ENCODE measurements at regions not wholly inside any gene's neighbourhood (a gene's known extent, or its start where the extent isn't known, plus 50 kb on each side); places are given as distances from the start of the nearest gene placed in this dataset.

DNA sequence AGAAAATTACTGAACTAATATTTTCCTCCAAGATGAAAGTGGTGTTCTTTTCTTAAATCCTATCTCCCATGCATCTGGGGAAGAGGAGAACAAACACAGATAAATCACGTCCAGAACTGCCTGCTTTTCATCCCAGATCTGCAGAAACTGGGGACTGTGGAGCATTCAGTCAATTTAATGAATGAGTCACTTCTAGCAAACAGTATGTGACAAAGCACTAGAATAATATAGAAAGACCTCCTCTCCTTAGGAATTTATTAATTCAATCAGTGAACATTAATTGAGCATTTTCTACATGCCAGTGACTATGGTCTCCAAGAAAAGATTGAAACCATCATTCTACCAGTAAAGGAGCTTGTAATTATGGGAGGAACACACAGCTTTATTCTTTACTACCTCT is 693.4 kb upstream of the ID2 start:
- DNase-seq = no peak

DNA sequence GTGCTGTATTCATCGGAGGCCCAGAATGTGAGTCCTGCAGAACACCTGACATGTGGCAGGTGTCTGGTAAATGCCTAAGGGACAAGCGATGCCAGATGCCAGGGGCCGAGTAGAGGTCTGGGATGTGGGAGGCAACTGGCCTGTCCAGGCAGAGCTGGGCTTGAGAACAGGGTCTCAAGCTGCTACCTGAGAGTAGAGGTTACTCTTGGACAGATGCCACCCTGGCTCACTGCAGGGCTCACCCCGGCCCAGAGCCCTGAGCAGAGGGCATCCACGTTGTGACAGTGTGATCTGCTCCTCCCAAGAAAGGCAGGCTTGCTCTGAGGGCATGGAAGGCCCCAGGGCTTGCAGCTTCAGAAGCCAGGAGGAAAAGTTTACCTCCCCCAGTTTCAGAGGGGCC is 692.0 kb upstream of the ID2 start:
- no peak for DNase-seq

DNA sequence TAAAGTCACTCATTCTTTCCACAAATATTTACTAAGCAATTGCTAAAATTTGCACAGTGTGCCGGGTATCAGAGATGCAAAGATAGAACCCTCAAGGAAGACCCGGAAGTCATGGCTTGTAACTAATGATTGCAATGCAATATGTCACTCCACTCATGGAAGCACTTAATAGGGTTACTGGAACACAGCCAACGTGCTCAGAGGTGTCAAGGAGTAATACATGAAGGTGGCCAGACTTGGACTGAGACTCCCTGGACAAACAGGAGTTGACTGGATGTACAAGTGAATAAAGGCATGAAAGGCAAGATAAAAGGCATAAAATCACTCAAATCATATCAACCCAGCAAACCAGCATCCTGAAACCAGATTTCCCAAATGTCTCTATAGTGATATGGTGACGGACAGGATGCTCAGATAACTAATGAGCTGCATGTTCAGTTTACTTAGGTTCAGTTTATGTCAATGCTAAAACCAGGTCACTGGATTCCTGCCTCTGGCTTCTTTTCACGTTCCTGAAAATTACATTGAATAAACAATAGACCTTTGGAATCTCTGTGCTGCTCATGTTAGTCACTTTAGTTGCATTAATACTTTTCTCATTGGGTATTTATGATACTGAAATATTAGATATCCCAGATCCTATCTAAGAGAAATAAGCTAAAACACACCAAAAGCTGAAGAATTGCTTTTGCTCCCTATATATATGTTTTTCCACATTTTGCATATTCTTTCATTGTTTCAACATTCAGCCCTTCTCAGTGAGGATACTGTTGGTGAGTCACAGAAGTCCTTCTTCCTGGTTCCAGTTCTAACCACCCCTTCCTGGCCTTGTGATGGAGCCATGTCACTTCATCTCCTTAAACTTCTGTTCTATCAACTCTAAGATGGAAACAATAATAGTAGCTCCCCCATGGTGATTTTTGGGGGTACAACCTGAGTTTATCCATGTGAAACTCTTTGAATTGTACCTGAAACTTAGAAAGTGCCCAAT is 688.9 kb upstream of the ID2 start:
- peak; percentile 55 for DNase-seq

DNA sequence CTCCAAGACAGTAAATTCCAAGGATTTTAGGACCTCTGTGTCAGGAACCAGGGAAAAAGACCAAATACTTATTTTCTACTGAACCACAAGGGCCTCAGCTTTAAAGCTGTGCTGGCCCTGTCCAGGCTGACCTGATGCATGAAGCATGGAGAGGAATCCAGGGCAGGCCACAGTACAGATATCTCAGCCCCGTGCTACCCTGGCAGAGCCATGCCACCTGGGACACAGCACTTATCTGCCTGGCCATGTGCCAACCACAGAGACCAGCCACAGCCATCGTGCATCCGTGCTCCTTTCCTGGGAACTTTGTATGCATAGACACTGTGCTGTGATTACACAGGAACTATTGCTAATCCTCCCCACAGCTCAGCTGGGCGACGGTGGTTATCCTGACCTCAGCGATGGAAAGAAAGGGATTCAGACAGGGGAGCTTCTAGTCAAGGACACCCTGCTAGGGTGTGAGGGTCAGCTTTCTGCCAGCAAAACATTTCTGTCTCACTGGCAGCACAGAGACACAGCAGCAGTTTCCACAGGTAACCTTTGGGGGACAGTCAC is 687.4 kb upstream of the ID2 start:
- DNase-seq = no peak

DNA sequence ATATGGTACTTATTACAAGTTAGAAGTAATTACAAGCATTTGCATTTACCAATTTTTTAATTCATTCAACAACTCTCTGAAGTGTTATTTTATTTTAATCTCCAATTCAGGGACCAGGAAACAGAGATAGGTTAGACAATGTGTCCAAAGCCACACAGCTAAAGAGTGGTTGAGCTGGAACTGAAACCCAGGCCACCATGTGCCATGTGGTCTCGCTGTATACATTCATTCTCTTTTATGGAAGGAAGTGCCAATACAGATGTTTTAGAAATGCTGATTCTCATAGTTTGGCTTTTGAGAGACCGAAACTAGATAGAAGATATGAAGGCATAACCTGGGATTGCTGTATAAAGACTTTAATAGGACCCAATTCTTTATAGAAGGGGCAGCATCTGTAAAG is 684.6 kb upstream of the ID2 start:
- DNase-seq = no peak

GRCh38 chr2:7999683-8000476 is 682.0 kb upstream of the ID2 start:
- DNase-seq = no peak

DNA sequence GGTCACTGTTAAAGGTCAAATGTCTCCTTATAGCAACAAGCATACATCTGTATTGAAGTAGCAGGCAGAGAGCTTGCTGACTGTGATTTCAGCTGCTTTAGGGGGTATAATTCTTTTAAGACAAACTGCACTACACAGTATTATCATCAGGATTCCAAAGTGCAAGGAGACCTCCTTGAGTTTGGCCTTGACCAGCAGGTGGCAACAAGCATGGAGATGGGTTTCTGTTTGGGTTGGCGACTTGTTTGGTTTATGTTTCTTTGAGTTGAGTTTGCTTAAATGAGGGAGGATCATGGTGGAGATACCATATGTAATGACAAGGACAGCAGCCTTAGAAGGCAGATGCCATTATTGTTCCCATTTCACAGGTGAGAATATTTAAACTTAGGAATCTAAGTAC is 681.0 kb upstream of the ID2 start:
- no peak for DNase-seq

GRCh38 chr2:8002765-8003393 is 679.0 kb upstream of the ID2 start:
- DNase-seq = no peak

GRCh38 chr2:8003462-8004075 is 678.3 kb upstream of the ID2 start:
- no peak for DNase-seq

GRCh38 chr2:8004250-8004681 is 677.6 kb upstream of the ID2 start:
- peak; percentile 93 for DNase-seq

- no peak for DNase-seq
Observed at GRCh38 chr2:8006181-8006580, 675.7 kb upstream of the ID2 start.

- DNase-seq = no peak
Observed at GRCh38 chr2:8006626-8007025, 675.2 kb upstream of the ID2 start.

DNA sequence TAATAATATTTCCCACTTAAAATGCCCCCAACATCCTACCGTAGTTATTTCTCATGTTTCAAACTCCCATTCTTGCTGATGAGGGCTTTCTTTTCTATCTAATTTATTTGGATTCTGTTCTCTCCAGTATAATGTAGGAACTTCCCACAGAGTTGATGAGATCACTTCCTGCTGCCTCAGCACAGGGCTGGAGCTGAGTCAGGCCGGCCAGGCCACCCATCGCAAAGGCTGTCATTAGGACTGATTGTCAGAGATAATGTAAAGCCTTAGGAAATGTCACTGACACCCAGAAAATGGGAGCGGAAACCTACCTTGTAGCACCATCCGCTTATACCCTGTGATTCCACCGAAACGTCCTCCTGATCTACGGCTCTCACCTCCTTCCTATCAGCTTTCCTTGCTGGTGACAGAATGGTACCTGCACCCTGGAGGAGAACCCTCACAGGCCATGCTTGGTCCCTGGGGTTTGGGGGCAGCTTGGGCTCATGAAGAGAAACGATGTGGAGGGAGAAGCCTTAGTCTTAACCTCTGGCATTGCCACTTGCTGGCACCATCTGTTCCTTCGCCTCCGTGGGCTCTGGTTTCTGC is 672.8 kb upstream of the ID2 start:
- DNase-seq = peak; percentile 87

DNA sequence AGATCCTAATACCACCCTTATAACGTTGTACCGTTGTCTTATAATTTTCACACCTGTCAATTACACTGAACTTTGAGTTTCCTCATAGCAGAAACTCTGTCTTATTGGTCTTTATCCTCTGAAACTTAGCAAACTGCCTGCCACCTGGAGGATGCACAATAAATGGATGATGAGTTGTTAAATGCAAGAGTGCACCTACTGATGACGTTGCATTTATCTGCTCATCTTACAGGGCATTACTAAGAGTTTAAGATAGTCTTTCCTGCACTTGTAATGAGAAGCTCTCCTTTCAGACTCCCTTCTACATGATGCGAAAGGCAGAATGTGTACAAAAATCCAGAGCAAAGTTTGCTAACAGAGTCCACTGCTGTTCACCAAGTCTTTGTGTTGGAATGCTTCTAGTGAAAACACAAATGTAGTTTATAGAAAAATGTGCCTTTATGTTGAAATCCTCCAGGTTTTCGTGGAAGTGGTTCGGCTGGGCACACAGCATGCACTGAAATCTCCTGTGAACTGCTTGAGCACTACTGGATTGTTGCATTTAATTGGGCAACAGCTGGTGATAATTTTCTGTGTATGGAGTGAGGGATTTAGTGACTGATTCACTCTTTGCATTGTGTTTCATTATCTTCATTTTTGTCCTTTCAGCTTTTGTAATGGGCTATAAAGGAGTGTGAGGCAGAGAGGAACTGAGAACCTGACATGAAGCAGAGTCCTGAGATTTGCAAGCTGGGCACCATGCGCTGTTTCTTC is 665.8 kb upstream of the ID2 start:
- no peak for DNase-seq

GRCh38 chr2:8016688-8017087 is 665.2 kb upstream of the ID2 start:
- DNase-seq = no peak

DNA sequence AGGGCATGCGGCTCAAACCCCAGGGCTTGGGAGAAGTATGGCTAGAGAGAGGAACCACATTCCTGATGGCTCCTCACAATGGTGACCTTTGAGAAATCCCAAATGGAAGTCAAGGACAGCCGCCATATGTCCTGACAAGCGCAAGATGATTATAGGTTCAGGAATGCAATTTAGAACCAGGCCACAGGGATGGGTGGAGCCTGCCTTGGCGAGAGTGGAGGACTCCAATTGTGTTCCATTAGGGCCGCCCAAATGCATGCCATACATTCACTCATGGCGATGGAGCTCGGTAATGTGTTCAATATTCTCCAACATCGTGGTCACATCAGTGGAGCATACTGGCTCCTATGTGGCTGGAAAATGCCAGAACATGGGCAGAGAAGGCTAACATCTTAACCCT is 662.9 kb upstream of the ID2 start:
- no peak for DNase-seq

- DNase-seq = no peak
Observed at GRCh38 chr2:8019934-8020333, 661.9 kb upstream of the ID2 start.

DNA sequence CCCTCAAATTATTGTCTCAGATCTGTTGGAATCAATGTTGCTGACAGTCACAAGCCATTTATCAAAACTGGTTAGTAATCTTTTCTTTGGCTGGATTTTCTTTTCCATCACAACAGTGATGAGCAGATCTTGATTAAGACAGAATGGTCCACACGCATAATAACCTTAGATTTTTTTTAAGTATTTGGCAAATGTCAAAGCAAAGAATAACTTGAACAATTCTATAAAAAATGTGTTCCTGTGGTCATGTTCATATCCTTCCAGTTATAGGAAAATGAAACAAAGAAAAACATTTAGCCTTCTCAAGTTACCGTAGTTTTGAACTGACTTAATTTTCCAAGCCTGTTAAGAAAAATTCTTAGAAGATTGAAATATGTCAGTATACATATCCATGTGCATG is 659.9 kb upstream of the ID2 start:
- no peak for DNase-seq

DNA sequence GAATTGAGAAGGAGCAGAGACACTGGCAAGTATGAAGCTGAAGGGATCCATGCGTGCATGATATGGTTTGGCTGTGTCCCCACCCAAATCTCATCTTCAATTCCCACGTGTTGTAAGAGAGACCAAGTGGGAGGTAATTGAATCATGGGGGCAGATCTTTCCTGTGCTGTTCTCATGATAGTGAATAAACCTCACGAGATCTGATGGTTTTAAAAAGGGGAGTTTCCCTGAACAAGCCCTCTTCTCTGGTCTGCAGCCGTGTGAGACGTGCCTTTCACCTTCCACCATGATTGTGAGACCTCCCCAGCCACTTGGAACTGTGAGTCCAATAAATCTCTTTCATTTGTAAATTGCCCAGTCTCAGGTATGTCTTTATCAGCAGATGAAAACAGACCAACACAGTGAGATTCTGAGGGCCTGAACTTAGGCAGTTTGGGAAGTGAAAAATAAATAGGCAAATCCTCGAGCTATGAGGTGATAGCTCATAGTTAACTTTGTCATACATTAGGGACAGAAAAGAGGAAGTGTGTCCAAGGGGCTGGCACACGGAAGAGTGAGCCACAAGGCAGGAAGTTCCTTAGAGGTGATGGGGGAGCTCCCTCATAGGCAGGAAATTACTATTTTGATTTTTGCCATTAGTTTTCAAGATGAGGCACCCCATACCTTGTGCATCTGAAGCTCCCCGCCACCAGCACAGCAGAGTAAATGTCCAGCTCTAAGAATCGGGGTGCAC is 658.8 kb upstream of the ID2 start:
- DNase-seq = peak; percentile 75

DNA sequence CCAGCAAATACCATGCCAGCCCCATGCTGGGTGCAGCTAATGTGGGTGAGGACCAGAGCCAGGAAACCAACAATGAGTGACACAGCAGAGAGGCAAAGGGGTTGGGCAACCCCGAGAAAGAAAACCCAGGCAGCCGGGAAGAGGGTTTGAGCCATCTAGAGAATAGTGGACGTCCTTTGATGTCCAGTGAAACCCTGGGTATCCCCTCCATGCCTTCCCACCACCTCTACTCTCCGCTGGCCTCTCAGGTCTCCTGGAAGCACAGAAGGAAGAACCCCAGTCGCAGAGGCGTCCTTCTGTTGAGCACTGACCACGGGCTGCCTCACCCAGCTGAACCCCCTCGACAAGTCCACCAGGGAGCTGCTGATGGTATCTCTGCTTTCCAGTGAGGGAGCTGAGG is 657.4 kb upstream of the ID2 start:
- no peak for DNase-seq

DNA sequence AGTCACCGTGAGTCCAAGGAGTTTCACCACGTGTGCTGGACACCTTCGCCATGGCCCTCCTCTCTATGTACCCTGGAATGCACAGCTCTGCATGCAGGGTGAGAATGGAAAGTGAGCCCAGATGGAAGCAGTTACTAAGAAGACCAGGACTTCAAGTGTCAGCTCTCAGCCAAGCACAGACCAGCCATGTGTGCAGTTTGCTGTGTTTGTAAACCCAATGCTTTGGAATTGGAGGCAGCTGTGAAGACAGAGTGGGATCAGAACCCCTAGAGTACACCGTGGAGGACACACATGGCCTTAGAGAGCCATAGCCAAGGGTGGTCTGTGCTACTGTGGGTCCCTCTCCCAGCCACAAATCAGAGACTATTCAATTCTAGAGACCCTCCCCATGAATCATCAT is 655.5 kb upstream of the ID2 start:
- DNase-seq = no peak

Data from suppressor macrophage treated with lipopolysaccharide for 4 hours (primary cell).